Middle frontal gyrus (tissue), 1 donor: ENCODE measurements at regions not wholly inside any gene's neighbourhood (a gene's known extent, or its start where the extent isn't known, plus 50 kb on each side); places are given as distances from the start of the nearest gene placed in this dataset.

Experiments
- DNase-seq: peaks from one replicate; pipeline ENCODE4 v3.0.0-alpha.2; 2015; ENCODE audit warnings: low spot score; ENCODE audit errors: extremely low spot score

GRCh38 chr2:48912110-48912509 is 156.6 kb upstream of the LHCGR start:
- no peak for DNase-seq

DNA sequence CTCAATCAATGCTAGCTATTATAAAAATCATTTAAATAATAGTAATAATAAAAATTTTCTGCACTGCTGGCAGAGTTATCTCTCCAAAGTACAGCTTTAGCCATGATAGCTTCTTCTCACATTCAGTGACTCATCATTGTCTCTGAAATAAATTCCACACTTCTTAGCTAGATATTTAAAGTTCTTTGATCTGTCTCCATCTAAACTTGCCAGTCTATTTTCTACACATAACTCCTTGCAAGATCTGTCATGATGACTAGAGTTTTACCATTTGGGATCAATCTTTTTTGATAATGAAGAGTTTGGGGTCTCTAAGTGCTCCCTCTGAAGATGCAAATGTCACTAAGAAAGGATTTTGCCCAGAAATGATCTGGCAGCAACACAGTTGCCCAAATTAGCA is 155.4 kb upstream of the LHCGR start:
- DNase-seq = no peak

DNA sequence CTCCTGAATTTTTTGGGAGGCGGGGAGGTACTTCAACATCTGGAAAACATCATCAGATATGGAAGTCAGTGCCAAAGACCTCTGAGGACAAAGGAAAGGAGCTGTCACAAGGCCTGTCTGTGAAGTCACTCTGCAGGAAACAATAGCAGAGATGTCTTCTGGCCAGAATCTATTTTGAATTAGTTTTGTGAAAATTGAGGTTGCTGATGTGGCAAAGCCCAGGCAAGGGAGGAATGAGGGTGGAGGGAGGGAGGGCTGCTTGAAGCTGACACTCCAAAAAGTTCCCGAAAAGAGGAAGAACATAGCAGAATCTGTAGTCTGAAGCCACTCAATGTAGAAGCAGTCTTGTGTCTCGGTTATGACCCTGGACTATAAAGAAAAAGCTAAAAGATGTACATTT is 151.1 kb upstream of the LHCGR start:
- no peak for DNase-seq

DNA sequence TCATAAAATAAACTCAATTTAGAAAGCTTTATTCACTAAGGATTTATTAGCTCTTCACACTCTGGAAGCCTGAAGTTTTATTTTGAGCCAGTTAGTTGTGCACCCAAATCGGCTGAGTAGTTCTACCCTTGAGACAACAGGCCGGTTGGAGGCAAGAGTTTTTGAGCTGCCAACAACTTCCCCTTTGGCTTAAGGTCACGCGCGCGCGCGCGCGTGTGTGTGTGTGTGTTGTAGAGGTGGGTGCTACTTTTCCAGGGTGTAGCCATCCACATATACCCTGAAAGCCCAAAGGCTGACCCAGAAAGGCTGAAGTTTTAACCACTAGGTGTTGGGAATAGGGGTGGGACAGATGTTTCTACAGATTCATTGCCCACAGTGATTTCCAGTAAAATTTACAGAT is 150.2 kb upstream of the LHCGR start:
- DNase-seq = no peak

GRCh38 chr2:48902521-48902920 is 147.0 kb upstream of the LHCGR start:
- no peak for DNase-seq

- DNase-seq = no peak
Measured at GRCh38 chr2:48901416-48901815, 145.9 kb upstream of the LHCGR start.

- DNase-seq = no peak
Measured at GRCh38 chr2:48901015-48901343, 145.5 kb upstream of the LHCGR start.

- no peak for DNase-seq
Measured at GRCh38 chr2:48900321-48901014, 144.9 kb upstream of the LHCGR start.

DNA sequence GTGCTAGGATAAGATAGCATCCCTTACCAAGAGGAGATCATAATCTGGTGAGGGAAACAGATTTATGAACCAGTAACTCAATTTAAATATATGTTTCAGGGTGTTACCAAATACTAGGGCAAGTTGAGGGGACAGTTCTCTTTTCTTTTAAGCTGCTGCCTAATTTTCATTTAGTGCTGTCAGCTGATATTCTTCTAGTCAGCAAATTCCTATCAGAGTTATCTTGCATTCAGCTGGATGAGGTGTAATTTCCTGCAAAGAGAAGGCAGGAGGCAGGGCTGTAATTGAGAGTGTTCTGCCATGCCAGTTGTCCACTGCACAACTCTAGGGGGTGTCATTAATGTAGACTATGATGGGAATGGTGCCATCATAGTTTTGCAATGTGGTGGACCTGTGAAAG is 141.3 kb upstream of the LHCGR start:
- no peak for DNase-seq

- DNase-seq = no peak
Measured at GRCh38 chr2:48890454-48891131, 135.1 kb upstream of the LHCGR start.

DNA sequence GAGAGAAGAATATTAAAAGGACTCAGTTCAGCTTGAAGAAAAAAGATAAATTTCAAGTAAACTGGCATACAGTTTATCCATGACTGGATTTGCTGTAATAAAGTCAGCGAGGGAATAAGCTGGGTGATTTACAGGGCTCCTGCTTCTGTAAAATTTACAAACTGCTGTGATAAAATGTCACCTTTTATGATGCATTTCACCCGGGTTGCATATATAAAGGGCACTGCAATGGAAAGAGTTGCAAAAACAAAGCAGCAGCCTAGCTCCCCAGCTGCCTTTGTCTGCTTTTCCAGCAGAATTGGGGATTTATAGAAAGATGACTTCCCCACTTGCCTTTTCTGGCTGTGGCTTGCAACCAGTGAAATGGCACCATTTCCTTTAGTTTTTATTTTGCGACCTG is 132.5 kb upstream of the LHCGR start:
- no peak for DNase-seq

GRCh38 chr2:48886919-48887318 is 131.4 kb upstream of the LHCGR start:
- no peak for DNase-seq

- DNase-seq = no peak
Measured at GRCh38 chr2:48885841-48886240, 130.3 kb upstream of the LHCGR start.

- no peak for DNase-seq
Measured at GRCh38 chr2:48883661-48884060, 128.1 kb upstream of the LHCGR start.

GRCh38 chr2:48874282-48874681 is 118.8 kb upstream of the LHCGR start:
- no peak for DNase-seq

DNA sequence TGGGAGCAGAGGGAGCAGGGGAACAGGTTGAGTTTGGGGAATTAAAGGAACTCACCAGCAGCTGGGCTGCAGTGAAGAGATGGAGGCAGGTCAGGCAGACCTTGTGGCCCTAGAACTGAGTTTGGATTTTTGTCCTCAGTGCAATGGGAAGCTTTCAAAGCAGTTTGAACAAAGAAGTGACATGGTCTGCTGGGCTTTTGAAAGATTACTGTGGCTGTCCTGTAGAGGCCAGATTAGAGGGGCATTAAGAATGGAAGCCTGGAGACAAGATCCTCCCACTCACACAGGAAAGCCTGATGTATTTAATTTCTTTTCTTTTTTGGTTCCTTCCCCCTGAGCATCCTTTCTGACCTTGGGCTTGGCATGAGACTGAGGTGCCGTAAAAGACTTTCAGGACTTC is 118.1 kb upstream of the LHCGR start:
- DNase-seq = no peak

DNA sequence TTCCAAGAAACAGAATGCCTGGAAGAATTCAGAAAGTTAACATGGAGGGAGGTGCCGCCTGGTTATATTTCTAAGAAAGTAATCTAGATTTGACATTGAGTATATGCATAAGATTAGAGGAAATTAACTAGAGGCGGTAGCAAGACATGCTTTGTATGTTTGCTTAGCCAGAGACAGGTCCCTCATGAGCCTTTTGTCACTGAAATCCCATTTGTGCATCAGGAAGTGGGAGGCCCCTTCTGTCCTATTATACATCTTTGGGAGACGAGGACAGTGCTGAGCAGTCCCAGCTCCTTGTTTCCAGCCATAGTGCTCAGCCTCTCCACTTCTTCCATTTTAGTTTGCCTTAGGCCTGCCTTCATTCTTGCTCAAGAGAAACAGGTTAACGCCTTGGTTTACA is 115.4 kb upstream of the LHCGR start:
- no peak for DNase-seq

GRCh38 chr2:48870503-48870902 is 115.0 kb upstream of the LHCGR start:
- no peak for DNase-seq

GRCh38 chr2:48865704-48866103 is 110.2 kb upstream of the LHCGR start:
- DNase-seq = no peak

DNA sequence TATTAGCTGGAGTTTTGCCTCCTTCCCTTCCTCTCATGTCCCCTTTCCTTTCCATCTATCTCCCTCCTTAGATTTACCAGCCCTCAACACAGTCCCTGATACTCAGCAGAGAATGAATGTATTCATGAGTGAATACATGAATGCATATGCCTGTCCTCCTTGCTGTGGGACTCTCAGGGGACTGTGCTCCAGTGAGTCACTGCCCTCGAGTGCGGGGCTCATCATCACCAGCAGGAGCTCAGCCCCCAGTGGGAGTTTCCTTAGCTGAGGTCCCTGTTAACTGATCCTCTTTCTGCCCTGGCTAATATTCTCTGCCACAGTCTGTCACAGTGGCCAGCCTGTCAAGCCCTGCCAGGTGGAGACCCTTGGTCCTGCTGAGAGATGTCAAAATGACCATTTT is 104.9 kb upstream of the LHCGR start:
- DNase-seq = no peak

GRCh38 chr2:48856657-48857056 is 101.1 kb upstream of the LHCGR start:
- no peak for DNase-seq

DNA sequence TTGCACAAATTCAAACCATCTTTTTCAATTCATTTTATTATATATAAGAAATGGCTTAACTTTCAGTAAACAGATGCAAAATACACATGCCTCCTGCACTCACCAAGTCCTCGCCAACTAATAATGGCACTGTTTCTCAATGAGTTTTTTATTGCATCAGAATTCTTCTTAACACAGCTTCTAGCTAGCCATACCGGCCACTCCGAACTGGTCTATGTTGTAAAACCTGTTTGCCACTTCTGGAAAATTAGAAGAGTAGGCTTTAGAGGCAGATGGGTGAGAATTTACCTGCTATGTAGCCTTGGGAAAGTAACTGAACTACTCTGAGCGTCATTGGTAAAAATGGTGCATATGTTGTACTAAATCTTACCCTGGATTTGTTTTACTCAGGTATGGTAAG is 100.6 kb upstream of the LHCGR start:
- DNase-seq = no peak

DNA sequence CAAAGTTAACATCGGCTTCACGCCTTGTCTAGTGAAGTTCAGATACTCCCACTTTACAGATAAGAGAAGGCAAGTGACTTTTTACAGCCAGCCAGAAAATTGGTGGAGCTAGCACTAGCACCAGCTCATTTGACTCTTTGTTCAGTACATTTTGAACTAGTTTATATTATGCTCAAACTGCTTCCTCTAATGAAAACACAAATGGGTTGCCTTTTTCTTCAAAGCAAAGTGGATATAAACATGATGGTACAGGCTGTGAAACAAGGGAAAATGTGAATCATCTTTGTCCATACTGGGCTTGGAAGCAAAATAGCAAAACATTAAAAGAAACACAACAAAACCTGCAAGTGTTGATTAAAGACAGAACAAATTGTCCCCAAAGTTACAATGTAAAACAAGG is 99.6 kb upstream of the LHCGR start:
- DNase-seq = no peak
